SK-N-SH (cell line): ENCODE measurements at regions not wholly inside any gene's neighbourhood (a gene's known extent, or its start where the extent isn't known, plus 50 kb on each side); places are given as distances from the start of the nearest gene placed in this dataset.

Experiments used
- CTCF ChIA-PET: fragments of 300-600, 350-600 bp; formaldehyde crosslinking; extraction: SDS; loops from one replicate; lab custom pipeline; 2021; lab: Yijun Ruan, JAX
- POLR2A ChIA-PET: fragments of 350-600 bp; sonication (Branson Sonifier 250); formaldehyde crosslinking; extraction: SDS; loops from one replicate; lab custom pipeline; 2020; ENCODE audit warnings: antibody characterized with exemption, inconsistent platforms; lab: Yijun Ruan, JAX
- DNase-seq: peaks from one replicate; pipeline ENCODE4 v3.0.0; 2012
- H2AFZ ChIP-seq: fragments of 200-600 bp; sonication (generic); 2 replicates; pipeline ENCODE4 v1.8.1; 2016; ENCODE audit warnings: antibody characterized with exemption, mild to moderate bottlenecking, low read depth
- H3F3A ChIP-seq: fragments of 200-600 bp; sonication (generic); replicated peaks from 2 replicates; pipeline ENCODE3; 2016; ENCODE audit warnings: antibody characterized with exemption, mild to moderate bottlenecking; ENCODE audit not compliant: insufficient read depth
- H3K27ac ChIP-seq, 2 experiments: fragments of 200-500 bp in 1 of 2; fragments of 200-600 bp in 1 of 2; sonication (Bioruptor generic) in 1 of 2; sonication (generic), shearing (Covaris generic) in 1 of 2; 2 replicates each; pipeline versions ENCODE4 v1.5.1 to v1.6.1; 2014 to 2016; ENCODE audit warnings: low read depth in 2 of 2, inconsistent platforms in 1 of 2, low read length in 1 of 2, mild to moderate bottlenecking in 1 of 2, mixed read lengths in 1 of 2
- H3K27me3 ChIP-seq: fragments of 200-600 bp; sonication (generic), shearing (Covaris generic); 2 replicates; pipeline ENCODE4 v1.6.1; 2016; ENCODE audit warnings: mixed run types; ENCODE audit not compliant: insufficient read depth
- H3K36me3 ChIP-seq, 2 experiments: fragments of 200-500 bp in 1 of 2; fragments of 200-600 bp in 1 of 2; sonication (Bioruptor generic) in 1 of 2; sonication (generic) in 1 of 2; replicated peaks in 1 of 2; 2 replicates each; pipeline versions ENCODE3 to v1.5.1; 2014 to 2016; ENCODE audit warnings: low read length in 1 of 2, mild to moderate bottlenecking in 1 of 2; ENCODE audit not compliant: insufficient read depth in 2 of 2, control insufficient read depth in 1 of 2
- H3K4me1 ChIP-seq, 2 experiments: fragments of 200-500 bp in 1 of 2; fragments of 200-600 bp in 1 of 2; sonication (Bioruptor generic) in 1 of 2; sonication (generic), shearing (Covaris generic) in 1 of 2; 2 replicates each; pipeline versions ENCODE4 v1.5.1 to v1.6.1; 2014 to 2016; ENCODE audit warnings: low read depth in 1 of 2, low read length in 1 of 2, mixed run types in 1 of 2; ENCODE audit not compliant: insufficient read depth in 2 of 2, control insufficient read depth in 1 of 2
- H3K4me2 ChIP-seq: fragments of 200-600 bp; sonication (generic), shearing (Covaris generic); 2 replicates; pipeline ENCODE4 v1.6.1; 2017; ENCODE audit warnings: mixed run types
- H3K4me3 ChIP-seq, 2 experiments: fragments of 200-500 bp in 1 of 2; fragments of 200-600 bp in 1 of 2; sonication (Bioruptor generic) in 1 of 2; sonication (generic), shearing (Covaris generic) in 1 of 2; 2 replicates each; pipeline versions ENCODE4 v1.5.1 to v1.8.1; 2014 to 2016; ENCODE audit warnings: low read depth in 2 of 2, inconsistent platforms in 1 of 2, low read length in 1 of 2, mild to moderate bottlenecking in 1 of 2, mixed read lengths in 1 of 2, moderate library complexity in 1 of 2
- H3K79me2 ChIP-seq: fragments of 200-600 bp; sonication (generic); 2 replicates; pipeline ENCODE4 v1.8.1; 2017; ENCODE audit warnings: mild to moderate bottlenecking; ENCODE audit not compliant: insufficient read depth
- H3K9ac ChIP-seq: fragments of 200-600 bp; sonication (generic); 2 replicates; pipeline ENCODE4 v1.6.1; 2017; ENCODE audit warnings: mixed run types
- H3K9me2 ChIP-seq: fragments of 200-600 bp; sonication (generic); 2 replicates; pipeline ENCODE4 v1.6.1; 2017; ENCODE audit warnings: mixed run types
- H3K9me3 ChIP-seq: fragments of 200-600 bp; sonication (generic); 2 replicates; pipeline ENCODE4 v1.6.1; 2017; ENCODE audit warnings: mixed run types, mild to moderate bottlenecking, moderate library complexity
- H4K20me1 ChIP-seq: fragments of 200-600 bp; sonication (generic); 2 replicates; pipeline ENCODE4 v1.6.1; 2017; ENCODE audit warnings: mild to moderate bottlenecking, mixed run types; ENCODE audit not compliant: insufficient read depth
- CHD2 ChIP-seq: fragments of 150-350 bp; IDR thresholded peaks from 2 replicates; pipeline ENCODE4 v1.6.1; 2018; ENCODE audit warnings: low read length; ENCODE audit not compliant: partially characterized antibody
- CTCF ChIP-seq: fragments of 200-600 bp; sonication (generic); IDR thresholded peaks from 2 replicates; pipeline ENCODE4 v1.6.1; 2017; ENCODE audit warnings: antibody characterized with exemption, mild to moderate bottlenecking, moderate library complexity
- ELF1 ChIP-seq: IDR thresholded peaks from 2 replicates; pipeline ENCODE4 v1.4.0; 2012
- EZH2phosphoT487 ChIP-seq: fragments of 200-600 bp; sonication (generic); IDR thresholded peaks from 2 replicates; pipeline ENCODE4 v1.6.1; 2017; ENCODE audit warnings: low read depth, mixed run types, mild to moderate bottlenecking, antibody characterized with exemption, moderate library complexity, borderline replicate concordance
- FOSL2 ChIP-seq: IDR thresholded peaks from 2 replicates; pipeline ENCODE4 v1.4.0; 2012; ENCODE audit warnings: low read depth, mild to moderate bottlenecking, moderate library complexity, borderline replicate concordance
- GABPA ChIP-seq: IDR thresholded peaks from 2 replicates; pipeline ENCODE4 v1.4.0; 2012; ENCODE audit warnings: low read depth, mild to moderate bottlenecking
- GATA2 ChIP-seq: sonication (generic); formaldehyde crosslinking; IDR thresholded peaks from 2 replicates; pipeline ENCODE4 v1.5.0; 2020; ENCODE audit warnings: mild to moderate bottlenecking, missing genetic modification reagents
- IRF3 ChIP-seq: fragments of 150-350 bp; IDR thresholded peaks from 2 replicates; pipeline ENCODE4 v1.6.1; 2016; ENCODE audit warnings: mild to moderate bottlenecking, low read depth, low read length
- MEF2A ChIP-seq: IDR thresholded peaks from 2 replicates; pipeline ENCODE4 v1.4.0; 2012; ENCODE audit warnings: low read depth, borderline replicate concordance
- MXI1 ChIP-seq: IDR thresholded peaks from 2 replicates; pipeline ENCODE4 v1.6.1; 2012; ENCODE audit warnings: mild to moderate bottlenecking, low read depth, low read length, improper control_type of control experiment
- NFIC ChIP-seq: IDR thresholded peaks from 2 replicates; pipeline ENCODE4 v1.4.0; 2012; ENCODE audit warnings: borderline replicate concordance
- RAD21 ChIP-seq: IDR thresholded peaks from 2 replicates; pipeline ENCODE4 v1.6.1; 2012; ENCODE audit warnings: mild to moderate bottlenecking, low read length
- RCOR1 ChIP-seq: fragments of 150-350 bp; IDR thresholded peaks from 2 replicates; pipeline ENCODE4 v1.6.1; 2017; ENCODE audit warnings: antibody characterized with exemption, low read length
- RFX5 ChIP-seq: IDR thresholded peaks from 2 replicates; pipeline ENCODE4 v1.6.1; 2012; ENCODE audit warnings: mild to moderate bottlenecking, improper control_type of control experiment, low read length
- SIN3A ChIP-seq: IDR thresholded peaks from 2 replicates; pipeline ENCODE4 v1.6.1; 2012; ENCODE audit warnings: low read depth, mild to moderate bottlenecking, low read length, moderate library complexity, borderline replicate concordance
- SMC3 ChIP-seq: IDR thresholded peaks from 2 replicates; pipeline ENCODE4 v1.6.1; 2012; ENCODE audit warnings: low read depth, low read length, improper control_type of control experiment
- TCF12 ChIP-seq: IDR thresholded peaks from 2 replicates; pipeline ENCODE4 v1.4.0; 2012
- YY1 ChIP-seq: IDR thresholded peaks from 2 replicates; pipeline ENCODE4 v1.4.0; 2012; ENCODE audit warnings: low read depth, mild to moderate bottlenecking
- WGBS: methylation state at CpG from one replicate; pipeline ENCODE4 v1.1.6; 2017; ENCODE audit warnings: low lambda C conversion rate; 5-methylcytosine and 5-hydroxymethylcytosine counted together
- TF ChIP-seq, protein P1 (sequence below): IDR thresholded peaks from 2 replicates; pipeline ENCODE4 v1.6.1; 2012; ENCODE audit warnings: mild to moderate bottlenecking, low read depth, low read length, moderate library complexity
- TF ChIP-seq, protein P2 (sequence below): IDR thresholded peaks from 2 replicates; pipeline ENCODE4 v1.4.0; 2012; ENCODE audit warnings: low read depth
- TF ChIP-seq, protein P3 (sequence below): fragments of 150-350 bp; IDR thresholded peaks from 2 replicates; pipeline ENCODE4 v1.6.1; 2017; ENCODE audit warnings: antibody characterized with exemption, low read length, low read depth, borderline replicate concordance

- no peaks in the 10 kb centered on the region; the same call in 1 of the 2 replicates for H3K9me3 ChIP-seq
- no peak overlapping the region for H2AFZ ChIP-seq
- TF ChIP-seq, protein P1, sequence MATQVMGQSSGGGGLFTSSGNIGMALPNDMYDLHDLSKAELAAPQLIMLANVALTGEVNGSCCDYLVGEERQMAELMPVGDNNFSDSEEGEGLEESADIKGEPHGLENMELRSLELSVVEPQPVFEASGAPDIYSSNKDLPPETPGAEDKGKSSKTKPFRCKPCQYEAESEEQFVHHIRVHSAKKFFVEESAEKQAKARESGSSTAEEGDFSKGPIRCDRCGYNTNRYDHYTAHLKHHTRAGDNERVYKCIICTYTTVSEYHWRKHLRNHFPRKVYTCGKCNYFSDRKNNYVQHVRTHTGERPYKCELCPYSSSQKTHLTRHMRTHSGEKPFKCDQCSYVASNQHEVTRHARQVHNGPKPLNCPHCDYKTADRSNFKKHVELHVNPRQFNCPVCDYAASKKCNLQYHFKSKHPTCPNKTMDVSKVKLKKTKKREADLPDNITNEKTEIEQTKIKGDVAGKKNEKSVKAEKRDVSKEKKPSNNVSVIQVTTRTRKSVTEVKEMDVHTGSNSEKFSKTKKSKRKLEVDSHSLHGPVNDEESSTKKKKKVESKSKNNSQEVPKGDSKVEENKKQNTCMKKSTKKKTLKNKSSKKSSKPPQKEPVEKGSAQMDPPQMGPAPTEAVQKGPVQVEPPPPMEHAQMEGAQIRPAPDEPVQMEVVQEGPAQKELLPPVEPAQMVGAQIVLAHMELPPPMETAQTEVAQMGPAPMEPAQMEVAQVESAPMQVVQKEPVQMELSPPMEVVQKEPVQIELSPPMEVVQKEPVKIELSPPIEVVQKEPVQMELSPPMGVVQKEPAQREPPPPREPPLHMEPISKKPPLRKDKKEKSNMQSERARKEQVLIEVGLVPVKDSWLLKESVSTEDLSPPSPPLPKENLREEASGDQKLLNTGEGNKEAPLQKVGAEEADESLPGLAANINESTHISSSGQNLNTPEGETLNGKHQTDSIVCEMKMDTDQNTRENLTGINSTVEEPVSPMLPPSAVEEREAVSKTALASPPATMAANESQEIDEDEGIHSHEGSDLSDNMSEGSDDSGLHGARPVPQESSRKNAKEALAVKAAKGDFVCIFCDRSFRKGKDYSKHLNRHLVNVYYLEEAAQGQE, result no peak
- TF ChIP-seq SIN3A (no peak), EZH2phosphoT487 (no peak), IRF3 (no peak), ELF1 (no peak), FOSL2 (no peak)
- no peaks in the 10 kb centered on the region for H3K4me1 ChIP-seq
- H3F3A ChIP-seq, result no peaks in the 10 kb centered on the region
- no peaks in the 10 kb centered on the region for H4K20me1 ChIP-seq
- no peak overlapping the region for H3K27ac ChIP-seq
- H3K9me2 ChIP-seq, result 0 out of 2 replicates have a peak, but pooled peaks cover 3% of the 10 kb centered on the region
- POLR2A ChIA-PET, result no interaction called here
- CTCF ChIA-PET, result no interaction called here
- no peaks in the 10 kb centered on the region for H3K27me3 ChIP-seq
- no peak overlapping the region for H3K9ac ChIP-seq
- no peak overlapping the region for H3K4me2 ChIP-seq
- H3K4me3 ChIP-seq, result no peak overlapping the region
- H3K79me2 ChIP-seq, result no peaks in the 10 kb centered on the region
- no peak for DNase-seq
- no peaks in the 10 kb centered on the region for H3K36me3 ChIP-seq
These were observed 636.9 kb downstream of the TLE4 start for GRCh38 chr9:80208696-80209095.

DNA sequence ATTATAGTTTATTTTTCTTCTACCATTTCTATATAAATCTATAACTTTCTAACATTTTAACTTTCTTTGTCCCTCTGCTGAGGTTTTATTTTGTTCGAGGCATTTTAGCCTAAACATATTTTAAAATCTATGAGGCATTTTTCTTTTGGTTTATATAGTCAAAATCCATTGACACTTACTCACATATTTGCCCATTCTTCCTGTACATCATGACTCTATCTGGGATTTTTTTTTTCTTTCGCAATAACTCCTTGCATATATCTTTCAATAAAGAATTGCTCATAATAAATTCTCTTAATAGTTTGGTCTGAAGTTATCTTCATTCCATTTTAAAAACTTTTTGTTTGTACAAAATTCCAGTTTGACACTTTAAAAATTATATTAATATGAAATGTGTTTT is 632.3 kb downstream of the TLE4 start:
- no peaks in the 10 kb centered on the region; the same call in 1 of the 2 replicates for H3K9me3 ChIP-seq
- H3K36me3 ChIP-seq, result no peaks in the 10 kb centered on the region
- no peaks in the 10 kb centered on the region for H3K4me1 ChIP-seq
- H3K9ac ChIP-seq, result no peak overlapping the region
- H3F3A ChIP-seq, result no peaks in the 10 kb centered on the region
- no peak overlapping the region for H2AFZ ChIP-seq
- H4K20me1 ChIP-seq, result no peaks in the 10 kb centered on the region
- 0 out of 2 replicates have a peak, but pooled peaks cover 3% of the 10 kb centered on the region for H3K9me2 ChIP-seq
- no peak overlapping the region for H3K4me2 ChIP-seq
- no peak overlapping the region for H3K4me3 ChIP-seq
- 32% methylated on average over 2 of the region's 2 CpGs for WGBS
- H3K27me3 ChIP-seq, result no peaks in the 10 kb centered on the region
- ChIA-PET CTCF (no interaction called here), POLR2A (no interaction called here)
- no peaks in the 10 kb centered on the region for H3K79me2 ChIP-seq
- H3K27ac ChIP-seq, result no peak overlapping the region
- DNase-seq, result no peak
- TF ChIP-seq RAD21, result no peak
- TF ChIP-seq IRF3, result no peak
- no peak for TF ChIP-seq MXI1
- TF ChIP-seq RFX5, result no peak
- no peak for TF ChIP-seq GABPA
- TF ChIP-seq CTCF, result no peak
- no peak for TF ChIP-seq GATA2
- no peak for TF ChIP-seq SMC3
- no peak for TF ChIP-seq TCF12
- TF ChIP-seq MEF2A, result no peak
- TF ChIP-seq, protein P2, sequence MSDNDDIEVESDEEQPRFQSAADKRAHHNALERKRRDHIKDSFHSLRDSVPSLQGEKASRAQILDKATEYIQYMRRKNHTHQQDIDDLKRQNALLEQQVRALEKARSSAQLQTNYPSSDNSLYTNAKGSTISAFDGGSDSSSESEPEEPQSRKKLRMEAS, result no peak
- TF ChIP-seq YY1, result no peak
- no peak for TF ChIP-seq NFIC
- TF ChIP-seq, protein P3, sequence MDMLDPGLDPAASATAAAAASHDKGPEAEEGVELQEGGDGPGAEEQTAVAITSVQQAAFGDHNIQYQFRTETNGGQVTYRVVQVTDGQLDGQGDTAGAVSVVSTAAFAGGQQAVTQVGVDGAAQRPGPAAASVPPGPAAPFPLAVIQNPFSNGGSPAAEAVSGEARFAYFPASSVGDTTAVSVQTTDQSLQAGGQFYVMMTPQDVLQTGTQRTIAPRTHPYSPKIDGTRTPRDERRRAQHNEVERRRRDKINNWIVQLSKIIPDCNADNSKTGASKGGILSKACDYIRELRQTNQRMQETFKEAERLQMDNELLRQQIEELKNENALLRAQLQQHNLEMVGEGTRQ, result no peak
- no peak for TF ChIP-seq CHD2
- TF ChIP-seq RCOR1, result no peak
- TF ChIP-seq ELF1, result no peak
